HepG2 (cell line): ENCODE measurements at regions not wholly inside any gene's neighbourhood (a gene's known extent, or its start where the extent isn't known, plus 50 kb on each side); places are given as distances from the start of the nearest gene placed in this dataset.

ENCODE experiments used
- CEBPB ChIP-seq: IDR thresholded peaks from 2 replicates; pipeline ENCODE4 v1.6.1; 2011; ENCODE audit warnings: low read depth, low read length, improper control_type of control experiment, borderline replicate concordance
- ESRRA ChIP-seq: sonication (generic); formaldehyde crosslinking; IDR thresholded peaks from 2 replicates; pipeline ENCODE4 v1.5.1; 2020; ENCODE audit warnings: mild to moderate bottlenecking, low read depth, missing genetic modification reagents
- KDM5A ChIP-seq: fragments of 200-600 bp; sonication (generic); IDR thresholded peaks from 2 replicates; pipeline ENCODE4 v1.7.0; 2018; ENCODE audit warnings: antibody characterized with exemption, mild to moderate bottlenecking, low read length, borderline replicate concordance
- ONECUT2 ChIP-seq: sonication (generic); formaldehyde crosslinking; IDR thresholded peaks from 2 replicates; pipeline ENCODE4 v1.4.0; 2020; ENCODE audit warnings: missing genetic modification reagents
- SMARCC2 ChIP-seq: fragments of 450-650 bp; IDR thresholded peaks from 2 replicates; pipeline ENCODE4 v1.6.1; 2017; ENCODE audit warnings: antibody characterized with exemption, mild to moderate bottlenecking
- STAG1 ChIP-seq: sonication (generic); formaldehyde crosslinking; IDR thresholded peaks from 2 replicates; pipeline ENCODE4 v1.4.0; 2020; ENCODE audit warnings: missing genetic modification reagents
- THYN1 ChIP-seq: sonication (generic); formaldehyde crosslinking; IDR thresholded peaks from 2 replicates; pipeline ENCODE4 v1.8.1; 2023; ENCODE audit warnings: low read depth, mild to moderate bottlenecking, moderate library complexity, missing genetic modification reagents, borderline replicate concordance
- ZBTB21 ChIP-seq: sonication (generic); formaldehyde crosslinking; IDR thresholded peaks from 2 replicates; pipeline ENCODE4 v1.4.0; 2020; ENCODE audit warnings: missing genetic modification reagents
- ZNF354B ChIP-seq: sonication (generic); formaldehyde crosslinking; IDR thresholded peaks from 2 replicates; pipeline ENCODE4 v1.8.0; 2022; ENCODE audit warnings: mild to moderate bottlenecking, missing genetic modification reagents
- ZNF496 ChIP-seq: sonication (generic); formaldehyde crosslinking; IDR thresholded peaks from 2 replicates; pipeline ENCODE4 v1.8.1; 2023; ENCODE audit warnings: mild to moderate bottlenecking, moderate library complexity, missing genetic modification reagents; ENCODE audit not compliant: insufficient replicate concordance
- ZNF891 ChIP-seq: sonication (generic); formaldehyde crosslinking; IDR thresholded peaks from 2 replicates; pipeline ENCODE4 v1.5.0; 2020; ENCODE audit warnings: mild to moderate bottlenecking, missing genetic modification reagents
- TF ChIP-seq, protein P1 (sequence below): sonication (generic); formaldehyde crosslinking; IDR thresholded peaks from 2 replicates; pipeline ENCODE4 v1.4.0; 2020; ENCODE audit warnings: missing genetic modification reagents
- TF ChIP-seq, protein P2 (sequence below): sonication (generic); formaldehyde crosslinking; IDR thresholded peaks from 2 replicates; pipeline ENCODE4 v1.4.0; 2020; ENCODE audit warnings: missing genetic modification reagents, low read depth, mild to moderate bottlenecking, borderline replicate concordance
- TF ChIP-seq, protein P3 (sequence below): sonication (generic); formaldehyde crosslinking; IDR thresholded peaks from 2 replicates; pipeline ENCODE4 v1.5.0; 2020; ENCODE audit warnings: missing genetic modification reagents
- TF ChIP-seq, protein P4 (sequence below): sonication (generic); formaldehyde crosslinking; IDR thresholded peaks from 2 replicates; pipeline ENCODE4 v1.5.1; 2020; ENCODE audit warnings: mild to moderate bottlenecking, moderate library complexity, missing genetic modification reagents
- TF ChIP-seq, protein P5 (sequence below), 2 experiments: sonication (generic) in 1 of 2; formaldehyde crosslinking in 1 of 2; IDR thresholded peaks; 2 replicates each; pipeline versions ENCODE4 v1.6.1 to v1.9.0; 2014 to 2022; ENCODE audit warnings: antibody characterized with exemption in 1 of 2, borderline replicate concordance in 1 of 2, inconsistent platforms in 1 of 2, low read depth in 1 of 2, missing genetic modification reagents in 1 of 2

DNA sequence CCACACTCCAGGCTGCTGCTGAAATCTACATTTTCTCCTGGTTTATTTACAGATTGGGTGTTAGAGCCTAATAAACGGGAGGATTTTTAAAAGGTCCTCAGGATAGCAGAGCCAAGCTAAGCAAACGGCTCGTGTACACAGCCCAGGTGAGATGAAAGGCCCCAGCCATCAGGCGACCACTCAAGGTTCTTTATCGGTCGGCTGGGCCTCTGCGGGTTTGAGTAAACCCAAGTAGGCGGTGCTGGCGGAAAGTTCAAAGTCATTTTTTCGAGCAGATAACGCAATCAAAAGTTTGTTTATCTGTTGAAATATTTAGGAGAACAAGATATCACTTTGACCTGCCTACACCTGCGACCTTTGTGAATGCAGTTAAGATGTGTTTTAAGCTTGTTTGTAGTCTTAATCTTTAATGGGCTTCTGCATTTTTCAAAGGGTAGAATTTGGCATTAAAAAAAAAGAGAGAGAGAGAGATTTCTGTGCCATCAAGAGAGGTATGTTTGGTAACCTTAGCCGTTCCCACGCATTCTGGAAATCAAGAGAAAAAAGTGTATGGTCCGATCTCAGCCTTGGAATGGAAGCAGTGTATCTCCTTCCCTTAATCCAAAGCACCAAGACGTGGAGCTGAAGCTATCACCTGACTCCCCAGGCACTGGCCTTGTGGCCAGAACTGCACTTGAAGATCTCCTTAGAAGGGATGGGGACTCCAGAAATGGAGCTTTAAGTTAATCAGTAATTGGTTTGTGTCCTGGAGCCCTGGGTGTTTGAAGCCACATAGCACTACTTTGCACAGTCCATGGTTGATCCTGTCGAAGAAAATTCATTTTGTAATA lies 301.7 kb upstream of the IRX5 start (continued):
- TF ChIP-seq, protein P1, sequence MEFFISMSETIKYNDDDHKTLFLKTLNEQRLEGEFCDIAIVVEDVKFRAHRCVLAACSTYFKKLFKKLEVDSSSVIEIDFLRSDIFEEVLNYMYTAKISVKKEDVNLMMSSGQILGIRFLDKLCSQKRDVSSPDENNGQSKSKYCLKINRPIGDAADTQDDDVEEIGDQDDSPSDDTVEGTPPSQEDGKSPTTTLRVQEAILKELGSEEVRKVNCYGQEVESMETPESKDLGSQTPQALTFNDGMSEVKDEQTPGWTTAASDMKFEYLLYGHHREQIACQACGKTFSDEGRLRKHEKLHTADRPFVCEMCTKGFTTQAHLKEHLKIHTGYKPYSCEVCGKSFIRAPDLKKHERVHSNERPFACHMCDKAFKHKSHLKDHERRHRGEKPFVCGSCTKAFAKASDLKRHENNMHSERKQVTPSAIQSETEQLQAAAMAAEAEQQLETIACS (CRISPR knock-in tag): no peak
- no peak for TF ChIP-seq THYN1 (CRISPR knock-in tag)
- TF ChIP-seq, protein P2, sequence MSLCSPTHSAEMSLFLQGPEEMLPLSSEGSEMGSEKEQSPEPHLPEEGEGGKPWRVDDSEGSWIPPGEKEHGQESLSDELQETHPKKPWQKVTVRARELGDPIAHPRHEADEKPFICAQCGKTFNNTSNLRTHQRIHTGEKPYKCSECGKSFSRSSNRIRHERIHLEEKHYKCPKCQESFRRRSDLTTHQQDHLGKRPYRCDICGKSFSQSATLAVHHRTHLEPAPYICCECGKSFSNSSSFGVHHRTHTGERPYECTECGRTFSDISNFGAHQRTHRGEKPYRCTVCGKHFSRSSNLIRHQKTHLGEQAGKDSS: no peak
- peak; percentile 28 for TF ChIP-seq STAG1
- TF ChIP-seq ZNF354B (CRISPR knock-in tag): no peak
- no peak for TF ChIP-seq ZBTB21 (CRISPR knock-in tag)
- peak; percentile 78 for TF ChIP-seq ONECUT2 (CRISPR knock-in tag)
- no peak for TF ChIP-seq ZNF496 (CRISPR knock-in tag)
- TF ChIP-seq, protein P3, sequence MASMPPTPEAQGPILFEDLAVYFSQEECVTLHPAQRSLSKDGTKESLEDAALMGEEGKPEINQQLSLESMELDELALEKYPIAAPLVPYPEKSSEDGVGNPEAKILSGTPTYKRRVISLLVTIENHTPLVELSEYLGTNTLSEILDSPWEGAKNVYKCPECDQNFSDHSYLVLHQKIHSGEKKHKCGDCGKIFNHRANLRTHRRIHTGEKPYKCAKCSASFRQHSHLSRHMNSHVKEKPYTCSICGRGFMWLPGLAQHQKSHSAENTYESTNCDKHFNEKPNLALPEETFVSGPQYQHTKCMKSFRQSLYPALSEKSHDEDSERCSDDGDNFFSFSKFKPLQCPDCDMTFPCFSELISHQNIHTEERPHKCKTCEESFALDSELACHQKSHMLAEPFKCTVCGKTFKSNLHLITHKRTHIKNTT: no peak
- TF ChIP-seq ESRRA: no peak
- TF ChIP-seq SMARCC2: no peak
- TF ChIP-seq CEBPB: peak; percentile 91
- TF ChIP-seq, protein P4, sequence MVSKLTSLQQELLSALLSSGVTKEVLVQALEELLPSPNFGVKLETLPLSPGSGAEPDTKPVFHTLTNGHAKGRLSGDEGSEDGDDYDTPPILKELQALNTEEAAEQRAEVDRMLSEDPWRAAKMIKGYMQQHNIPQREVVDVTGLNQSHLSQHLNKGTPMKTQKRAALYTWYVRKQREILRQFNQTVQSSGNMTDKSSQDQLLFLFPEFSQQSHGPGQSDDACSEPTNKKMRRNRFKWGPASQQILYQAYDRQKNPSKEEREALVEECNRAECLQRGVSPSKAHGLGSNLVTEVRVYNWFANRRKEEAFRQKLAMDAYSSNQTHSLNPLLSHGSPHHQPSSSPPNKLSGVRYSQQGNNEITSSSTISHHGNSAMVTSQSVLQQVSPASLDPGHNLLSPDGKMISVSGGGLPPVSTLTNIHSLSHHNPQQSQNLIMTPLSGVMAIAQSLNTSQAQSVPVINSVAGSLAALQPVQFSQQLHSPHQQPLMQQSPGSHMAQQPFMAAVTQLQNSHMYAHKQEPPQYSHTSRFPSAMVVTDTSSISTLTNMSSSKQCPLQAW: peak; percentile 46; the same call in 1 of the 2 replicates
- TF ChIP-seq, protein P5, sequence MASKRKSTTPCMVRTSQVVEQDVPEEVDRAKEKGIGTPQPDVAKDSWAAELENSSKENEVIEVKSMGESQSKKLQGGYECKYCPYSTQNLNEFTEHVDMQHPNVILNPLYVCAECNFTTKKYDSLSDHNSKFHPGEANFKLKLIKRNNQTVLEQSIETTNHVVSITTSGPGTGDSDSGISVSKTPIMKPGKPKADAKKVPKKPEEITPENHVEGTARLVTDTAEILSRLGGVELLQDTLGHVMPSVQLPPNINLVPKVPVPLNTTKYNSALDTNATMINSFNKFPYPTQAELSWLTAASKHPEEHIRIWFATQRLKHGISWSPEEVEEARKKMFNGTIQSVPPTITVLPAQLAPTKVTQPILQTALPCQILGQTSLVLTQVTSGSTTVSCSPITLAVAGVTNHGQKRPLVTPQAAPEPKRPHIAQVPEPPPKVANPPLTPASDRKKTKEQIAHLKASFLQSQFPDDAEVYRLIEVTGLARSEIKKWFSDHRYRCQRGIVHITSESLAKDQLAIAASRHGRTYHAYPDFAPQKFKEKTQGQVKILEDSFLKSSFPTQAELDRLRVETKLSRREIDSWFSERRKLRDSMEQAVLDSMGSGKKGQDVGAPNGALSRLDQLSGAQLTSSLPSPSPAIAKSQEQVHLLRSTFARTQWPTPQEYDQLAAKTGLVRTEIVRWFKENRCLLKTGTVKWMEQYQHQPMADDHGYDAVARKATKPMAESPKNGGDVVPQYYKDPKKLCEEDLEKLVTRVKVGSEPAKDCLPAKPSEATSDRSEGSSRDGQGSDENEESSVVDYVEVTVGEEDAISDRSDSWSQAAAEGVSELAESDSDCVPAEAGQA (IDR thresholded peaks at IDR 0.05; ENCODE audit: low read depth): no peak
- TF ChIP-seq, protein P5 (CRISPR knock-in tag; IDR thresholded peaks at IDR 0.05; ENCODE audit: borderline replicate concordance): no peak
- peak; percentile 36; the same call in 1 of the 2 replicates for TF ChIP-seq ZNF891
- TF ChIP-seq KDM5A: no peak
